SK-N-SH (cell line): ENCODE measurements at regions not wholly inside any gene's neighbourhood (a gene's known extent, or its start where the extent isn't known, plus 50 kb on each side); places are given as distances from the start of the nearest gene placed in this dataset.

Experiments
- CTCF ChIA-PET: fragments of 300-600, 350-600 bp; formaldehyde crosslinking; extraction: SDS; loops from one replicate; lab custom pipeline; 2021; lab: Yijun Ruan, JAX
- POLR2A ChIA-PET: fragments of 350-600 bp; sonication (Branson Sonifier 250); formaldehyde crosslinking; extraction: SDS; loops from one replicate; lab custom pipeline; 2020; ENCODE audit warnings: antibody characterized with exemption, inconsistent platforms; lab: Yijun Ruan, JAX
- DNase-seq: peaks from one replicate; pipeline ENCODE4 v3.0.0; 2012
- H2AFZ ChIP-seq: fragments of 200-600 bp; sonication (generic); 2 replicates; pipeline ENCODE4 v1.8.1; 2016; ENCODE audit warnings: antibody characterized with exemption, mild to moderate bottlenecking, low read depth
- H3F3A ChIP-seq: fragments of 200-600 bp; sonication (generic); replicated peaks from 2 replicates; pipeline ENCODE3; 2016; ENCODE audit warnings: antibody characterized with exemption, mild to moderate bottlenecking; ENCODE audit not compliant: insufficient read depth
- H3K27ac ChIP-seq, 2 experiments: fragments of 200-500 bp in 1 of 2; fragments of 200-600 bp in 1 of 2; sonication (Bioruptor generic) in 1 of 2; sonication (generic), shearing (Covaris generic) in 1 of 2; 2 replicates each; pipeline versions ENCODE4 v1.5.1 to v1.6.1; 2014 to 2016; ENCODE audit warnings: low read depth in 2 of 2, inconsistent platforms in 1 of 2, low read length in 1 of 2, mild to moderate bottlenecking in 1 of 2, mixed read lengths in 1 of 2
- H3K27me3 ChIP-seq: fragments of 200-600 bp; sonication (generic), shearing (Covaris generic); 2 replicates; pipeline ENCODE4 v1.6.1; 2016; ENCODE audit warnings: mixed run types; ENCODE audit not compliant: insufficient read depth
- H3K36me3 ChIP-seq, 2 experiments: fragments of 200-500 bp in 1 of 2; fragments of 200-600 bp in 1 of 2; sonication (Bioruptor generic) in 1 of 2; sonication (generic) in 1 of 2; replicated peaks in 1 of 2; 2 replicates each; pipeline versions ENCODE3 to v1.5.1; 2014 to 2016; ENCODE audit warnings: low read length in 1 of 2, mild to moderate bottlenecking in 1 of 2; ENCODE audit not compliant: insufficient read depth in 2 of 2, control insufficient read depth in 1 of 2
- H3K4me1 ChIP-seq, 2 experiments: fragments of 200-500 bp in 1 of 2; fragments of 200-600 bp in 1 of 2; sonication (Bioruptor generic) in 1 of 2; sonication (generic), shearing (Covaris generic) in 1 of 2; 2 replicates each; pipeline versions ENCODE4 v1.5.1 to v1.6.1; 2014 to 2016; ENCODE audit warnings: low read depth in 1 of 2, low read length in 1 of 2, mixed run types in 1 of 2; ENCODE audit not compliant: insufficient read depth in 2 of 2, control insufficient read depth in 1 of 2
- H3K4me2 ChIP-seq: fragments of 200-600 bp; sonication (generic), shearing (Covaris generic); 2 replicates; pipeline ENCODE4 v1.6.1; 2017; ENCODE audit warnings: mixed run types
- H3K4me3 ChIP-seq, 2 experiments: fragments of 200-500 bp in 1 of 2; fragments of 200-600 bp in 1 of 2; sonication (Bioruptor generic) in 1 of 2; sonication (generic), shearing (Covaris generic) in 1 of 2; 2 replicates each; pipeline versions ENCODE4 v1.5.1 to v1.8.1; 2014 to 2016; ENCODE audit warnings: low read depth in 2 of 2, inconsistent platforms in 1 of 2, low read length in 1 of 2, mild to moderate bottlenecking in 1 of 2, mixed read lengths in 1 of 2, moderate library complexity in 1 of 2
- H3K79me2 ChIP-seq: fragments of 200-600 bp; sonication (generic); 2 replicates; pipeline ENCODE4 v1.8.1; 2017; ENCODE audit warnings: mild to moderate bottlenecking; ENCODE audit not compliant: insufficient read depth
- H3K9ac ChIP-seq: fragments of 200-600 bp; sonication (generic); 2 replicates; pipeline ENCODE4 v1.6.1; 2017; ENCODE audit warnings: mixed run types
- H3K9me2 ChIP-seq: fragments of 200-600 bp; sonication (generic); 2 replicates; pipeline ENCODE4 v1.6.1; 2017; ENCODE audit warnings: mixed run types
- H3K9me3 ChIP-seq: fragments of 200-600 bp; sonication (generic); 2 replicates; pipeline ENCODE4 v1.6.1; 2017; ENCODE audit warnings: mixed run types, mild to moderate bottlenecking, moderate library complexity
- H4K20me1 ChIP-seq: fragments of 200-600 bp; sonication (generic); 2 replicates; pipeline ENCODE4 v1.6.1; 2017; ENCODE audit warnings: mild to moderate bottlenecking, mixed run types; ENCODE audit not compliant: insufficient read depth
- CHD2 ChIP-seq: fragments of 150-350 bp; IDR thresholded peaks from 2 replicates; pipeline ENCODE4 v1.6.1; 2018; ENCODE audit warnings: low read length; ENCODE audit not compliant: partially characterized antibody
- EZH2phosphoT487 ChIP-seq: fragments of 200-600 bp; sonication (generic); IDR thresholded peaks from 2 replicates; pipeline ENCODE4 v1.6.1; 2017; ENCODE audit warnings: low read depth, mixed run types, mild to moderate bottlenecking, antibody characterized with exemption, moderate library complexity, borderline replicate concordance
- FOSL2 ChIP-seq: IDR thresholded peaks from 2 replicates; pipeline ENCODE4 v1.4.0; 2012; ENCODE audit warnings: low read depth, mild to moderate bottlenecking, moderate library complexity, borderline replicate concordance
- FOXJ3 ChIP-seq: sonication (generic); formaldehyde crosslinking; IDR thresholded peaks from 2 replicates; pipeline ENCODE4 v1.5.1; 2020; ENCODE audit warnings: mild to moderate bottlenecking, missing genetic modification reagents
- GATA2 ChIP-seq: sonication (generic); formaldehyde crosslinking; IDR thresholded peaks from 2 replicates; pipeline ENCODE4 v1.5.0; 2020; ENCODE audit warnings: mild to moderate bottlenecking, missing genetic modification reagents
- RAD21 ChIP-seq: IDR thresholded peaks from 2 replicates; pipeline ENCODE4 v1.6.1; 2012; ENCODE audit warnings: mild to moderate bottlenecking, low read length
- RCOR1 ChIP-seq: fragments of 150-350 bp; IDR thresholded peaks from 2 replicates; pipeline ENCODE4 v1.6.1; 2017; ENCODE audit warnings: antibody characterized with exemption, low read length
- RFX5 ChIP-seq: IDR thresholded peaks from 2 replicates; pipeline ENCODE4 v1.6.1; 2012; ENCODE audit warnings: mild to moderate bottlenecking, improper control_type of control experiment, low read length
- RXRA ChIP-seq: IDR thresholded peaks from 2 replicates; pipeline ENCODE4 v1.4.0; 2012; ENCODE audit warnings: low read depth, mild to moderate bottlenecking, borderline replicate concordance
- TEAD4 ChIP-seq: IDR thresholded peaks from 2 replicates; pipeline ENCODE4 v1.4.0; 2012; ENCODE audit warnings: mild to moderate bottlenecking, borderline replicate concordance; ENCODE audit not compliant: insufficient read depth
- YY1 ChIP-seq: IDR thresholded peaks from 2 replicates; pipeline ENCODE4 v1.4.0; 2012; ENCODE audit warnings: low read depth, mild to moderate bottlenecking
- WGBS: methylation state at CpG from one replicate; pipeline ENCODE4 v1.1.6; 2017; ENCODE audit warnings: low lambda C conversion rate; 5-methylcytosine and 5-hydroxymethylcytosine counted together
- TF ChIP-seq, protein P1 (sequence below): IDR thresholded peaks from 2 replicates; pipeline ENCODE4 v1.4.0; 2012; ENCODE audit warnings: low read depth
- TF ChIP-seq, protein P2 (sequence below): fragments of 200-600 bp; sonication (generic); IDR thresholded peaks from 2 replicates; pipeline ENCODE4 v1.6.1; 2017; ENCODE audit warnings: antibody characterized with exemption, mild to moderate bottlenecking, moderate library complexity
- TF ChIP-seq, protein P3 (sequence below): IDR thresholded peaks from 2 replicates; pipeline ENCODE4; 2012
- TF ChIP-seq, protein P4 (sequence below): IDR thresholded peaks from 2 replicates; pipeline ENCODE4 v1.4.0; 2012; ENCODE audit warnings: low read depth, borderline replicate concordance
- TF ChIP-seq, protein P5 (sequence below): fragments of 150-350 bp; IDR thresholded peaks from 2 replicates; pipeline ENCODE4 v1.6.1; 2016; ENCODE audit warnings: mild to moderate bottlenecking, low read depth, low read length
- TF ChIP-seq, protein P6 (sequence below): IDR thresholded peaks from 2 replicates; pipeline ENCODE4 v1.6.1; 2012; ENCODE audit warnings: mild to moderate bottlenecking, low read depth, low read length, moderate library complexity

DNA sequence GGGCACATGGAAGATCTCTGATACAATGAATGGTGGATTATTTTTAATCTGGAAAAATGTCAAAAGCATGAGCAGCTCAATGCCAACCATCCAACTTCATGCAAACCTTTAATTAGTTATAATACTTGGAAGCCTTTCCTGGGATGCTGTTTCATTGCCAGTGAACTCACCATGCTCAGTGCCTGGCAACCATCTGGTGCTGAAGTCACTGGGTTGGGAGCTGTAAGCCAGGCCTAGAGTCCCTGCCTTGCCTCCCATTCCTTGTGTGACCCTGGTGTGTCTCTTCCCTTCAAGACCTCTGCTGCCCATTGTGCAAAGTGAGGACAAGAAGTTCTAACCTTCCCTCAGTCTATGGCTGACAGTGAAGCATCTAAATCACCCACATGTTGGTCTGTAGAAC is 458.7 kb downstream of the RNF144A start (continued):
- TF ChIP-seq, protein P1, sequence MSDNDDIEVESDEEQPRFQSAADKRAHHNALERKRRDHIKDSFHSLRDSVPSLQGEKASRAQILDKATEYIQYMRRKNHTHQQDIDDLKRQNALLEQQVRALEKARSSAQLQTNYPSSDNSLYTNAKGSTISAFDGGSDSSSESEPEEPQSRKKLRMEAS = no peak
- TF ChIP-seq TEAD4 (no peak), YY1 (no peak), FOXJ3 (no peak)
- TF ChIP-seq, protein P2, sequence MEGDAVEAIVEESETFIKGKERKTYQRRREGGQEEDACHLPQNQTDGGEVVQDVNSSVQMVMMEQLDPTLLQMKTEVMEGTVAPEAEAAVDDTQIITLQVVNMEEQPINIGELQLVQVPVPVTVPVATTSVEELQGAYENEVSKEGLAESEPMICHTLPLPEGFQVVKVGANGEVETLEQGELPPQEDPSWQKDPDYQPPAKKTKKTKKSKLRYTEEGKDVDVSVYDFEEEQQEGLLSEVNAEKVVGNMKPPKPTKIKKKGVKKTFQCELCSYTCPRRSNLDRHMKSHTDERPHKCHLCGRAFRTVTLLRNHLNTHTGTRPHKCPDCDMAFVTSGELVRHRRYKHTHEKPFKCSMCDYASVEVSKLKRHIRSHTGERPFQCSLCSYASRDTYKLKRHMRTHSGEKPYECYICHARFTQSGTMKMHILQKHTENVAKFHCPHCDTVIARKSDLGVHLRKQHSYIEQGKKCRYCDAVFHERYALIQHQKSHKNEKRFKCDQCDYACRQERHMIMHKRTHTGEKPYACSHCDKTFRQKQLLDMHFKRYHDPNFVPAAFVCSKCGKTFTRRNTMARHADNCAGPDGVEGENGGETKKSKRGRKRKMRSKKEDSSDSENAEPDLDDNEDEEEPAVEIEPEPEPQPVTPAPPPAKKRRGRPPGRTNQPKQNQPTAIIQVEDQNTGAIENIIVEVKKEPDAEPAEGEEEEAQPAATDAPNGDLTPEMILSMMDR = no peak

DNA sequence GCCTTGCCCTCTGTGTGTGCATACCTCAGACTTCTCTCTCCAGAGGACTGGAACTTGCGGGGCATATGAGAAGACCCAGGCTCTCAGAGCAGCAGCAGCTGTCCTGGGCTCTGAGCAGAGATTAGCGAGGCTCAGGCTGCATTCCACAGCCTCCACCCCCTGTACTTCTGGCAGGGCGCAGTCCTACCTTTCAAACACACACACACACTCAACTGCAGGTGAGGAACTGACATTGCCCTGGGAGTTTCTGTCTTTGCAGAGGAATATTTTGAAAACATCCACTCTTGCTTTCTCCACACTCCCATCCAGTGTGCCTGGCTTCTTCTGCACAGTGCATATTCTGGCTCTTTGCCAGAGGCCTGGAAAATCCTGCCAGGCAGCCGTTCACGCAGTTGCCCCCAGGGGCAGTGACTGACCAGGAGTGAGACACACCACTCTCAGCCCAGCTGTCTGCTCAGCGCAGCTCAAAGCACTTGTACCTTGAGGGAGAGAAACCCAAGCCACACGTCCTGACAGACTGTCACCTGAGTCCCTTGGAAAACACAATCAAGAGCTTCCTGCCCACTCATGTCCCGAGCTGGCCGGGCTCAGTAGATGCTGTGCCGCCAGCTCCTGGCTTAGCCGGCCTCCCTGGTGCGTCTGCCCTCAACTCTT is 460.8 kb downstream of the RNF144A start:
- no peak overlapping the region for H3K9ac ChIP-seq
- H4K20me1 ChIP-seq = no peaks in the 10 kb centered on the region
- POLR2A ChIA-PET = no interaction called here
- H3F3A ChIP-seq = no peaks in the 10 kb centered on the region
- no peaks in the 10 kb centered on the region for H3K79me2 ChIP-seq
- no peaks in the 10 kb centered on the region for H3K36me3 ChIP-seq
- peak; percentile 88 for DNase-seq
- peak overlapping the region in 1 of 2 experiments; percentile 80; a peak in 2 of 4 replicates for H3K27ac ChIP-seq
- H3K4me2 ChIP-seq = no peak overlapping the region
- no peak overlapping the region for H3K4me3 ChIP-seq
- no peaks in the 10 kb centered on the region for H3K9me3 ChIP-seq
- H3K4me1 ChIP-seq = peaks cover 0 to 22% of the 10 kb centered on the region in 2 experiments; a peak in 2 of 4 replicates
- no peaks in the 10 kb centered on the region for H3K27me3 ChIP-seq
- CTCF ChIA-PET = interaction anchor here (0.6 to 1.8 kb wide), 10 partner anchors 14 to 175 kb away, joined by 3 to 7 read pairs (median 4); no protein-coding TSS in a partner anchor
- no peaks in the 10 kb centered on the region for H3K9me2 ChIP-seq
- no peak overlapping the region for H2AFZ ChIP-seq
- WGBS = 28% methylated on average over 12 of the region's 12 CpGs
- TF ChIP-seq FOXJ3 (peak; percentile 86), FOSL2 (no peak), CHD2 (peak; percentile 87), RCOR1 (peak; percentile 82; the same call in 1 of the 2 replicates), TEAD4 (no peak), GATA2 (no peak; the same call in 1 of the 2 replicates), EZH2phosphoT487 (no peak), RFX5 (peak; percentile 13; the same call in 1 of the 2 replicates), RAD21 (peak; percentile 65), RXRA (no peak)
- TF ChIP-seq, protein P3, sequence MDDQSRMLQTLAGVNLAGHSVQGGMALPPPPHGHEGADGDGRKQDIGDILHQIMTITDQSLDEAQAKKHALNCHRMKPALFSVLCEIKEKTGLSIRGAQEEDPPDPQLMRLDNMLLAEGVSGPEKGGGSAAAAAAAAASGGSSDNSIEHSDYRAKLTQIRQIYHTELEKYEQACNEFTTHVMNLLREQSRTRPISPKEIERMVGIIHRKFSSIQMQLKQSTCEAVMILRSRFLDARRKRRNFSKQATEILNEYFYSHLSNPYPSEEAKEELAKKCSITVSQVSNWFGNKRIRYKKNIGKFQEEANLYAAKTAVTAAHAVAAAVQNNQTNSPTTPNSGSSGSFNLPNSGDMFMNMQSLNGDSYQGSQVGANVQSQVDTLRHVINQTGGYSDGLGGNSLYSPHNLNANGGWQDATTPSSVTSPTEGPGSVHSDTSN = no peak
- TF ChIP-seq, protein P4, sequence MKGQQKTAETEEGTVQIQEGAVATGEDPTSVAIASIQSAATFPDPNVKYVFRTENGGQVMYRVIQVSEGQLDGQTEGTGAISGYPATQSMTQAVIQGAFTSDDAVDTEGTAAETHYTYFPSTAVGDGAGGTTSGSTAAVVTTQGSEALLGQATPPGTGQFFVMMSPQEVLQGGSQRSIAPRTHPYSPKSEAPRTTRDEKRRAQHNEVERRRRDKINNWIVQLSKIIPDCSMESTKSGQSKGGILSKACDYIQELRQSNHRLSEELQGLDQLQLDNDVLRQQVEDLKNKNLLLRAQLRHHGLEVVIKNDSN = no peak
- TF ChIP-seq, protein P2 = peak; percentile 16; the same call in 1 of the 2 replicates
- TF ChIP-seq, protein P5, sequence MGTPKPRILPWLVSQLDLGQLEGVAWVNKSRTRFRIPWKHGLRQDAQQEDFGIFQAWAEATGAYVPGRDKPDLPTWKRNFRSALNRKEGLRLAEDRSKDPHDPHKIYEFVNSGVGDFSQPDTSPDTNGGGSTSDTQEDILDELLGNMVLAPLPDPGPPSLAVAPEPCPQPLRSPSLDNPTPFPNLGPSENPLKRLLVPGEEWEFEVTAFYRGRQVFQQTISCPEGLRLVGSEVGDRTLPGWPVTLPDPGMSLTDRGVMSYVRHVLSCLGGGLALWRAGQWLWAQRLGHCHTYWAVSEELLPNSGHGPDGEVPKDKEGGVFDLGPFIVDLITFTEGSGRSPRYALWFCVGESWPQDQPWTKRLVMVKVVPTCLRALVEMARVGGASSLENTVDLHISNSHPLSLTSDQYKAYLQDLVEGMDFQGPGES = no peak
- TF ChIP-seq, protein P6, sequence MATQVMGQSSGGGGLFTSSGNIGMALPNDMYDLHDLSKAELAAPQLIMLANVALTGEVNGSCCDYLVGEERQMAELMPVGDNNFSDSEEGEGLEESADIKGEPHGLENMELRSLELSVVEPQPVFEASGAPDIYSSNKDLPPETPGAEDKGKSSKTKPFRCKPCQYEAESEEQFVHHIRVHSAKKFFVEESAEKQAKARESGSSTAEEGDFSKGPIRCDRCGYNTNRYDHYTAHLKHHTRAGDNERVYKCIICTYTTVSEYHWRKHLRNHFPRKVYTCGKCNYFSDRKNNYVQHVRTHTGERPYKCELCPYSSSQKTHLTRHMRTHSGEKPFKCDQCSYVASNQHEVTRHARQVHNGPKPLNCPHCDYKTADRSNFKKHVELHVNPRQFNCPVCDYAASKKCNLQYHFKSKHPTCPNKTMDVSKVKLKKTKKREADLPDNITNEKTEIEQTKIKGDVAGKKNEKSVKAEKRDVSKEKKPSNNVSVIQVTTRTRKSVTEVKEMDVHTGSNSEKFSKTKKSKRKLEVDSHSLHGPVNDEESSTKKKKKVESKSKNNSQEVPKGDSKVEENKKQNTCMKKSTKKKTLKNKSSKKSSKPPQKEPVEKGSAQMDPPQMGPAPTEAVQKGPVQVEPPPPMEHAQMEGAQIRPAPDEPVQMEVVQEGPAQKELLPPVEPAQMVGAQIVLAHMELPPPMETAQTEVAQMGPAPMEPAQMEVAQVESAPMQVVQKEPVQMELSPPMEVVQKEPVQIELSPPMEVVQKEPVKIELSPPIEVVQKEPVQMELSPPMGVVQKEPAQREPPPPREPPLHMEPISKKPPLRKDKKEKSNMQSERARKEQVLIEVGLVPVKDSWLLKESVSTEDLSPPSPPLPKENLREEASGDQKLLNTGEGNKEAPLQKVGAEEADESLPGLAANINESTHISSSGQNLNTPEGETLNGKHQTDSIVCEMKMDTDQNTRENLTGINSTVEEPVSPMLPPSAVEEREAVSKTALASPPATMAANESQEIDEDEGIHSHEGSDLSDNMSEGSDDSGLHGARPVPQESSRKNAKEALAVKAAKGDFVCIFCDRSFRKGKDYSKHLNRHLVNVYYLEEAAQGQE = no peak
- TF ChIP-seq, protein P1 = no peak
